Stimulated activated CD8-positive, alpha-beta memory T cell treated with anti-CD3 and anti-CD28 coated beads, Interleukin-12 subunit alpha, Interleukin-12 subunit beta, amount 100 ng/mL, for 24 hours (primary cell): ENCODE measurements at regions not wholly inside any gene's neighbourhood (a gene's known extent, or its start where the extent isn't known, plus 50 kb on each side); places are given as distances from the start of the nearest gene placed in this dataset.
"Not testable (repeated sequence)": the region's sequence is repeated elsewhere in the genome, so short reads cannot be mapped to it uniquely, and the experiment has no call there.

Experiments used
- DNase-seq: peaks from one replicate; pipeline ENCODE4 v3.0.0-alpha.2; 2020; ENCODE audit errors: extremely low read depth

GRCh38 chr6:166877906-166878305, 78.4 kb downstream of the RNASET2 start:
- DNase-seq: no peak

- no peak for DNase-seq
These were observed 79.0 kb downstream of the RNASET2 start for GRCh38 chr6:166877349-166877748.

- DNase-seq: no peak
These were observed 83.8 kb downstream of the RNASET2 start for GRCh38 chr6:166872531-166873009.

GRCh38 chr6:166870602-166871208, 85.6 kb downstream of the RNASET2 start:
- DNase-seq: no peak

GRCh38 chr6:166866839-166867637, 89.3 kb downstream of the RNASET2 start:
- DNase-seq: no peak

GRCh38 chr6:166864333-166864732, 92.0 kb downstream of the RNASET2 start:
- DNase-seq: no peak

GRCh38 chr6:166862978-166863530, 93.3 kb downstream of the RNASET2 start:
- DNase-seq: no peak

- no peak for DNase-seq
These were observed 93.9 kb downstream of the RNASET2 start for GRCh38 chr6:166862287-166862977.

GRCh38 chr6:166861961-166862286, 94.4 kb downstream of the RNASET2 start:
- no peak for DNase-seq

GRCh38 chr6:166861304-166861703, 95.0 kb downstream of the RNASET2 start:
- no peak for DNase-seq

GRCh38 chr6:166860392-166860791, 96.0 kb downstream of the RNASET2 start:
- DNase-seq: no peak

- no peak for DNase-seq
These were observed 100.9 kb downstream of the RNASET2 start for GRCh38 chr6:166855416-166855815.

GRCh38 chr6:166853371-166854325, 102.7 kb downstream of the RNASET2 start:
- DNase-seq: no peak

- DNase-seq: no peak
These were observed 103.8 kb downstream of the RNASET2 start for GRCh38 chr6:166852451-166852975.

GRCh38 chr6:166851911-166852310, 104.4 kb downstream of the RNASET2 start:
- no peak for DNase-seq

- DNase-seq: no peak
These were observed 104.9 kb downstream of the RNASET2 start for GRCh38 chr6:166851426-166851825.

GRCh38 chr6:166850677-166851076, 105.7 kb downstream of the RNASET2 start:
- DNase-seq: no peak

GRCh38 chr6:166849749-166850183, 106.6 kb downstream of the RNASET2 start:
- no peak for DNase-seq

GRCh38 chr6:166848979-166849748, 107.2 kb downstream of the RNASET2 start:
- DNase-seq: no peak

GRCh38 chr6:166846446-166847142, 109.8 kb downstream of the RNASET2 start:
- not testable (repeated sequence) for DNase-seq
